NCI-H2196 (cell line): ENCODE measurements at regions not wholly inside any gene's neighbourhood (a gene's known extent, or its start where the extent isn't known, plus 50 kb on each side); places are given as distances from the start of the nearest gene placed in this dataset.

ENCODE experiments used
- DNase-seq: peaks from one replicate; lab custom pipeline; 2025; ENCODE audit not compliant: unreplicated experiment; lab: John Stamatoyannopoulos, UW

- no peak for DNase-seq
Observed at GRCh38 chr4:24705016-24705753, 90.2 kb upstream of the SOD3 start.

- DNase-seq: no peak
Observed at GRCh38 chr4:24713604-24714003, 81.8 kb upstream of the SOD3 start.

GRCh38 chr4:24719615-24720014 is 75.8 kb upstream of the SOD3 start:
- DNase-seq: no peak

GRCh38 chr4:24720436-24720835 is 74.9 kb upstream of the SOD3 start:
- no peak for DNase-seq

- no peak for DNase-seq
Observed at GRCh38 chr4:24720979-24721378, 74.4 kb upstream of the SOD3 start.

DNA sequence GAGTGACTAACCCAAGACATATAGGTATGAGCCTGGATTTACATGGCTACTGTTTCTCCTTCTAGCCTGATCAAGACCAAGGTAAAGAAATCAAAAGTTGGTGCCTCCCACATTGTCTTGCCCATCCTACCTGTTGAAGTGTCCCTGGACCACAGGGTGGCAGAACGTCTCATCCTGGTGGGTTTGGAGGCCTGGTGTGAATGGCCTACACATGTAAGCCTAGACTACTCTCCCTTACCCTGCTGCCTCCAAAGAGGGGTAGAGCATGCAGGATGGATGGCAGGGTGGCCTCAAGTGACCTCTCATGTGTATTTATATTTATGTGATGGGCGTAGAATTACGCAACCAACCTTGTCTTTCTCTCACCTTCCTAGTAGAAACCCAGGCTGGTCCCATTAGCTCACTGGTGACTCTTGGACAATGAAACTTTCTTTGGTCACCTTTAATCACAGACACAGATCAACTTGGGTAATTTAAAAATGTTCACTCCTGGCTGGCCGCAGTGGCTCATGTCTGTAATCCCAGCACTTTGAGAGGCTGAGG is 73.3 kb upstream of the SOD3 start:
- no peak for DNase-seq

DNA sequence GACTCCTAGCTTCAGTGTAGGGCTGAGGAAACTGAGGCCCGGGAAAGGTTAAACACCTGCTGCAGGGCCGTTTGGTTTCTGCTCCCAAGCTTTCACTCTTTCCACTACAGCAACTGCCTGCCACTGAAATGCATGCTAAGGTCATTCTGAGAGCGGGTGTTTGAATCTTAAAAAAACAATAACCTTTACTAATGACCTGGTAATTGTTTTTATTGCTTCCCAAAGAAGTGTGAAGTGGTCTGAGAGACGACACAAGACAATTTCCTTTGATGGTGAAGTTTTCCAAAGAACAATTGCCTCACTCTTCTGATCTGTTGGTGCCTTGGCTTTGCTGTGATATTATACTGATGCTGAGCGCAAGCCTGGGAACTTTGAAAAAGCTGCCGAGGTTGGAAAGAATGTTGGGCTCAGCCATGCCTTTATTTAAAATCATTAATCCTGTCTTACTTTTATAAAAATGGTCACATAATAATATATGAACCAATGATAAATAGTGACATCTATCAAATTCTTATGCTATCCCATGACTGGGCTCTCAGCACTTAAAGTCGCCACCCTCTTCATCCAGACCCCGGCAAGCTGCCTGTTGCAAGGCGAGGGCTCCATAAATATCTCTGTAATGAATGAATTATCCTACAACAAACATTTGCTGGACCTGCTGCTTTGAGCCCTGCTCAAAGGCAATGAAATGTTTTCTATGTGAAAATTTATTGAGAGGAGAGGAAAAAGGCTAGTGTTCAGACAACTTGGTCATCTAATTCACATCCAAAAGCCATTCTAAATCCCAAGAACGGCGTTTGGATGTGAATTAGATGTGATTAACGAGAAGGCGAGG is 67.8 kb upstream of the SOD3 start:
- DNase-seq: no peak

- no peak for DNase-seq
Observed at GRCh38 chr4:24729119-24729730, 66.1 kb upstream of the SOD3 start.

- no peak for DNase-seq
Observed at GRCh38 chr4:24730256-24731001, 64.9 kb upstream of the SOD3 start.

DNA sequence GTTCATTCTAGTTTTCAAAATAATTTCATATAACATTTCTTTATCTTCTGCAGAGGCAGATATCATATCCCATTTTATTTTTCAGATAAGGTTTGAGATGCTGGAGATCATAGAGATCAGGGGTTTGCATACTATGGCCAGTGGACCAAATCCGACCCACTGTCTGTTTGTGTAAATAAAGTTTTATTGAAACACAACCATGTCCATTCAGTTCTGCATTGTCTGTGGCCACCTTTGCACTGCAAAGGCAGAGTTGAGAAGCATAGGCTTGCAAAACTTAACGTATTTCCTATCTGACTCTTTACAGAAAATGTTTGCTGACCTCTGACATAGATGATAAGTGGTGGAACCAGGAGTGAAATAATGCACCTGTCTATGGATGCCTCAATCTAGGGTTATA is 63.9 kb upstream of the SOD3 start:
- no peak for DNase-seq

DNA sequence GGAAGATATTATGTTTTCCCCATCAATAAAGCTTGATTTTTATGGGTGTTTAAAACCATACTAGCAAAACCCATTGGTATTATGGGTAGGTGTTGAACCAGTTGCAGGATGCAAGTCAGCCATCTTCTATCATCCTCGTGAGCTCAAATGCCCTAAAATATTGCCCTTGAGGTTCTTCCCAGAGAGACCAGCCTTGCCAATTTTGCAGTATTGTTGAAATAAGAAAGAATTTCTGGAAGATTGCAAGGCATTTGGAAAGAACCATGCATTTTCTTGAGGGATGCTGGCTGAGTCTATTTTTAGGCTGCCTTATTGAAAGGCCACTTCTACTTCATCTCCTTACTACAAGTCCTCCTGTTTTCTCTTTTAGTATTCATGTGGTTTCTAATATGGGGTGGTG is 60.9 kb upstream of the SOD3 start:
- no peak for DNase-seq

DNA sequence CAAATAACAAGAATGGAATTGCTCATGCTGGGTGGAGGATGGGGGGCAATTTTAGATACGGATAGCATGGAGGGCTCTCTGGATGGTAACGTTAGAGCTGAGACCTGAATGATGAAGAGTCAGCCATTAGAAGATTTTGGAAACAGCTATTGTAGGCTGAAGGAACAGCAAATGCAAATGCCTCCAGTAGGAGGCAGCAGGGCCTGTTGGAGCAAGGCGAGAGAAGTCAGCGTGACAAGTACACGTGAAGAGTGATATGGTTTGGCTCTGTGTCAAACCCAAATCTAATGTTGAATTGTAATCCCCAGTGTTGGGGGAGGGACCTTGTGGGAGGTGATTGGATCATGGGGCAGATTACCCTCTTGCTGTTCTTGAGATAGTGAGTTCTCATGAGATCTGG is 59.3 kb upstream of the SOD3 start:
- DNase-seq: no peak

DNA sequence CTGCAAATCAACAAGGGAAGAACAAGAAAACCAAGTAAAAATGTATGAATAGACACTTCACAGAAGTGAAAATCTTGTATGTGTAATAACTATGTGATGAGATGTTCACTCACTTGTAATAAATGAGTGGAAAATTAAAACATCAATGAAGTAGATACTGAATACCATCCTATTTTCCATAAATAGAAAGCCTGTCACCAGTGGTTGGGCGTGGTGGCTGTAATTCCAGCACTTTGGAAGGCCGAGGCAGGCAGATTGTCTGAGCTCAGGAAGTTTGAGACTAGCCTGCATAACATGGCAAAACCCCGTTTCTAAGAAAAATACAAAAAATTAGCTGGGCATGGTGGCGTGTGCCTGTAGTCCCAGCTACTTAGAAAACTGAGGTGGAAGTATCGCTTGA is 53.5 kb upstream of the SOD3 start:
- DNase-seq: no peak

DNA sequence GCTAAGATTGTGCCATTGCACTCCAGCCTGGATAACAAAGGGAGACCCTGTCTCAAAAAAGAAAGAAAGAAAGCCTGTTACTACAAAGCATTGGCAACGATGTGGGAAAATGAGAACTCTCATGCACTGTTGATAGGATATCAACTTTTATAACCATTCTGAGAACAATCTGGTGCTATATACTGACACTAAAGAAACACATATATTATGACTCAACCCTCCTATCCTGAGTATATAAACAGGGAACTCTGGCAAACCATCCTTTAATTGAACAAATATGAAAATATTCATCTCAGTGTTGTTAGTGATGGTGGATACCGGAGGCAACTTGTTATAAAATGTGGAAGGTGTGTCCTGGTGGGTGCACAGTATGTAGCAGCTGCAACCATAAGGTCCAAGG is 53.0 kb upstream of the SOD3 start:
- no peak for DNase-seq

- no peak for DNase-seq
Observed at GRCh38 chr4:24742773-24743172, 52.6 kb upstream of the SOD3 start.

GRCh38 chr4:24743206-24743605 is 52.2 kb upstream of the SOD3 start:
- DNase-seq: no peak

DNA sequence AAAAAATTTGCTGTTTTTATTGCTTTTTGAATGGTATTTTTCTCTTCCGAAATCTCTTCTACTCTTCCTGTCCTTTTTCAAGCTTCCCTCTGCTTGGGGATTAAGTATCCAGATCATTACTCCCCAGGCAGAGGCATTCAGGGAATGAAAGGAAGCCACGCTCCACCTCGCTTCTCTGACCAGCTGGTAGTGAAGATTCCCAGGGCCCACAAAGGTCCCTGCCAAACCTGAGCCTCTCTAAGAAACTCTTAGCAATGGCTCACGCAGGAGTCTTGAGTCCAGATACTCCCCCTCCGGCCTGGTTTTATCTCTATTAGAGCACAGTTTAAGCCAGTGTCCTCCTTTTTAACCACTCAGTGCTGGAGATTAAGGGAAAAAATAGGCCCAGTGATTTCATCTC is 51.4 kb upstream of the SOD3 start:
- DNase-seq: no peak

GRCh38 chr4:24745172-24745895 is 50.0 kb upstream of the SOD3 start:
- DNase-seq: no peak
